ENCODE measurements at regions not wholly inside any gene's neighbourhood (a gene's known extent, or its start where the extent isn't known, plus 50 kb on each side); places are given as distances from the start of the nearest gene placed in this dataset.

DNA sequence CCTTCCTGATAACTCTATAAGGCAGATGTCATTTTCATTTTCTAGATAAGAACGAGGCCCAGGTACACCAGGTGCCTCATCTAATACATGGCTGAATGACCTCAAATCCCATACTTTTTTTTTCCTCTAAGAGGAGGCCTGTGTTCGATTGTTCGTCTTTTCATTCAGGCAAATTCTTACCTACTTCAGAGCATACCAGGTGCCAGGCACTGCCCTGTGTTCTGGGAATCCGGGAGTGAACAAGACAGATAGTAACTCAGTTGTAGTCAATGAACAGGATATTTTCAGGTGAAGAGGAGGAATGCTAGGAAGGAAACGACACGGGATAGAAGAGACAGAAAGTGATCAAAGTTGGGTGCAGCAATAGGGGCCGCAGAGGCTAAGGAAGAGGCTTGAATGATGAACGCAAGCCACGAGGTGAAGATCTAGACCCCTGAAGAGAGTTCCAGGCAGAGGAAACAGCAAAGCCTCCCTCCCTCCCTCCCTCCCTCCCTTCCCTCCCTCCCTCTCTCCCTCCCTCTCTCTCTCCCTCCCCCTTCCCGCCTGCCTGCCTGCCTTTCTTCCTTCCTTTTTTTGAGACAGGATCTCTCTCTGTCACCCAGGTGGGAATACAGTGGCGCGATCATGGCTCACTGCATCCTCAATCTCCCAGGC is 150.1 kb upstream of the ZNF217 start:
- TF ChIP-seq SP1 (IDR thresholded peaks at IDR 0.05) (no peak), RXRA (IDR thresholded peaks at IDR 0.05) (no peak), EGR1 (IDR thresholded peaks at IDR 0.05; ENCODE audit: low read depth in 2 of 2) (no peak), GABPA (IDR thresholded peaks at IDR 0.05 in 1 of 2, conservative IDR thresholded peaks at IDR 0.05 in 1 of 2) (no peak), JUND (IDR thresholded peaks at IDR 0.05) (no peak), TAF1 (conservative IDR thresholded peaks at IDR 0.05) (no peak), RAD21 (IDR thresholded peaks at IDR 0.05) (no peak), REST (IDR thresholded peaks at IDR 0.05) (no peak), YY1 (IDR thresholded peaks at IDR 0.05) (no peak), FOXA2 (IDR thresholded peaks at IDR 0.05) (no peak)
- TF ChIP-seq, protein P1, sequence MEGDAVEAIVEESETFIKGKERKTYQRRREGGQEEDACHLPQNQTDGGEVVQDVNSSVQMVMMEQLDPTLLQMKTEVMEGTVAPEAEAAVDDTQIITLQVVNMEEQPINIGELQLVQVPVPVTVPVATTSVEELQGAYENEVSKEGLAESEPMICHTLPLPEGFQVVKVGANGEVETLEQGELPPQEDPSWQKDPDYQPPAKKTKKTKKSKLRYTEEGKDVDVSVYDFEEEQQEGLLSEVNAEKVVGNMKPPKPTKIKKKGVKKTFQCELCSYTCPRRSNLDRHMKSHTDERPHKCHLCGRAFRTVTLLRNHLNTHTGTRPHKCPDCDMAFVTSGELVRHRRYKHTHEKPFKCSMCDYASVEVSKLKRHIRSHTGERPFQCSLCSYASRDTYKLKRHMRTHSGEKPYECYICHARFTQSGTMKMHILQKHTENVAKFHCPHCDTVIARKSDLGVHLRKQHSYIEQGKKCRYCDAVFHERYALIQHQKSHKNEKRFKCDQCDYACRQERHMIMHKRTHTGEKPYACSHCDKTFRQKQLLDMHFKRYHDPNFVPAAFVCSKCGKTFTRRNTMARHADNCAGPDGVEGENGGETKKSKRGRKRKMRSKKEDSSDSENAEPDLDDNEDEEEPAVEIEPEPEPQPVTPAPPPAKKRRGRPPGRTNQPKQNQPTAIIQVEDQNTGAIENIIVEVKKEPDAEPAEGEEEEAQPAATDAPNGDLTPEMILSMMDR (IDR thresholded peaks at IDR 0.05; ENCODE audit: low read depth, low read length, missing input control) = no peak

All from liver (tissue), 3 donors.